ENCODE measurements at regions not wholly inside any gene's neighbourhood (a gene's known extent, or its start where the extent isn't known, plus 50 kb on each side); places are given as distances from the start of the nearest gene placed in this dataset.
A peak's percentile ranks its signal among the peaks of the same experiment; 100 is the strongest.

GRCh38 chr13:64083811-64084210, 2668.2 kb upstream of the PCDH20 start:
- FAIRE-seq = no peak

More at GRCh38 chr13:64083811-64084210, 2668.2 kb upstream of the PCDH20 start:
- ATAC-seq (peak; percentile 59), DNase-seq (ENCODE audit: low read depth, low spot score) (no peak)
- H4K20me1 ChIP-seq (ENCODE audit: control insufficient read depth, insufficient read depth) = no peaks in the 10 kb centered on the region
- BruUV-seq (replicated peaks) = no TSS peak
- no peak overlapping the region for H3K4me3 ChIP-seq
- no peak overlapping the region for H3K9ac ChIP-seq (ENCODE audit: control insufficient read depth, insufficient read depth, low read length)
- intact Hi-C loops (cut with micrococcal nuclease; ENCODE audit: unreplicated experiment) = no loop called here
- no peak overlapping the region for H3K4me2 ChIP-seq (ENCODE audit: control insufficient read depth, insufficient read depth)
- ChIA-PET RAD21 (ENCODE audit: unreplicated experiment) (no interaction called here), SMC1A (ENCODE audit: uncharacterized antibody, unreplicated experiment) (no interaction called here), CTCF (interaction anchor here (0.6 kb wide), 1 partner anchor 1236 kb away, joined by 4 read pairs; no protein-coding TSS in a partner anchor), POLR2A (no interaction called here)
- H3K27me3 ChIP-seq (replicated peaks in 1 of 2; ENCODE audit: control insufficient read depth in 2 of 2, insufficient read depth in 2 of 2, low read length in 1 of 2) = no peaks in the 10 kb centered on the region
- H3K79me2 ChIP-seq (ENCODE audit: control insufficient read depth, insufficient read depth, low read length) = no peaks in the 10 kb centered on the region
- H3K36me3 ChIP-seq (ENCODE audit: control insufficient read depth in 2 of 2, insufficient read depth in 2 of 2, low read length in 1 of 2) = no peaks in the 10 kb centered on the region
- H3K27ac ChIP-seq (ENCODE audit: control insufficient read depth, insufficient read depth) = no peak overlapping the region
- H2AFZ ChIP-seq (ENCODE audit: control insufficient read depth, low read depth, low read length) = no peak overlapping the region
- TF ChIP-seq ZBTB4 (CRISPR knock-in tag; IDR thresholded peaks at IDR 0.05) (no peak), YY1 (IDR thresholded peaks at IDR 0.05; ENCODE audit: low read depth, low read length) (no peak), ZBED1 (IDR thresholded peaks at IDR 0.05; ENCODE audit: borderline replicate concordance) (no peak), SIN3A (IDR thresholded peaks at IDR 0.05; ENCODE audit: low read depth, low read length) (no peak), RELB (IDR thresholded peaks at IDR 0.05; ENCODE audit: low read depth) (no peak), NR2F1 (conservative IDR thresholded peaks at IDR 0.05) (no peak), PRDM15 (CRISPR knock-in tag; IDR thresholded peaks at IDR 0.05) (no peak), ASH2L (IDR thresholded peaks at IDR 0.05; ENCODE audit: borderline replicate concordance, low read depth) (no peak), SPI1 (IDR thresholded peaks at IDR 0.05; ENCODE audit: borderline replicate concordance, insufficient read depth, low read depth, low read length) (no peak)
- WGBS (ENCODE audit: insufficient coverage, insufficient replicate concordance, low lambda C conversion rate, missing lambda C conversion rate) = 0% methylated on average over 1 of the region's 1 CpG
- H3K4me1 ChIP-seq (ENCODE audit: control insufficient read depth, insufficient read depth, low read length) = no peaks in the 10 kb centered on the region
- in situ Hi-C loops (cut with MboI) = no loop called here
- H3K9me3 ChIP-seq (replicated peaks; ENCODE audit: control insufficient read depth, insufficient read depth, low read length) = no peaks in the 10 kb centered on the region
